Astrocyte (in vitro differentiated cells and primary cell): ENCODE measurements at regions not wholly inside any gene's neighbourhood (a gene's known extent, or its start where the extent isn't known, plus 50 kb on each side); places are given as distances from the start of the nearest gene placed in this dataset.

ENCODE experiments used
- DNase-seq: peaks from one replicate; pipeline ENCODE4 v3.0.0-alpha.2; 2010; ENCODE audit warnings: low read depth
- FAIRE-seq: peaks from 2 replicates; lab custom pipeline; 2011; peaks lifted over from hg19 to GRCh38; lab: Jason Lieb, UNC
- H2AFZ ChIP-seq: 2 replicates; pipeline ENCODE4 v1.6.0; 2012; ENCODE audit warnings: low read depth, low read length, inconsistent platforms
- H3K27ac ChIP-seq: 2 replicates; pipeline ENCODE4 v1.5.1; 2011; ENCODE audit warnings: low read depth, low read length, inconsistent platforms
- H3K27me3 ChIP-seq: 2 replicates; pipeline ENCODE4 v1.6.0; 2011; ENCODE audit warnings: low read length, inconsistent platforms; ENCODE audit not compliant: insufficient read depth
- H3K36me3 ChIP-seq: 2 replicates; pipeline ENCODE4 v1.5.1; 2011; ENCODE audit warnings: low read length, inconsistent platforms; ENCODE audit not compliant: insufficient read depth
- H3K4me1 ChIP-seq: 2 replicates; pipeline ENCODE4 v1.5.1; 2011; ENCODE audit warnings: low read length, inconsistent platforms; ENCODE audit not compliant: insufficient read depth
- H3K4me2 ChIP-seq: 2 replicates; pipeline ENCODE4 v1.6.0; 2012; ENCODE audit warnings: low read length, inconsistent platforms
- H3K4me3 ChIP-seq: 2 replicates; pipeline ENCODE4 v1.5.1; 2011; ENCODE audit warnings: low read depth, mild to moderate bottlenecking, low read length, inconsistent platforms; ENCODE audit not compliant: insufficient read depth
- H3K79me2 ChIP-seq: 2 replicates; pipeline ENCODE4 v1.6.0; 2012; ENCODE audit warnings: mild to moderate bottlenecking, low read length, inconsistent platforms; ENCODE audit not compliant: insufficient read depth
- H3K9ac ChIP-seq: 2 replicates; pipeline ENCODE4 v1.6.0; 2012; ENCODE audit warnings: mild to moderate bottlenecking, low read length, inconsistent platforms
- H3K9me3 ChIP-seq: 2 replicates; pipeline ENCODE4 v1.5.1; 2012; ENCODE audit warnings: low read depth, mild to moderate bottlenecking, low read length, inconsistent platforms; ENCODE audit not compliant: insufficient read depth
- H4K20me1 ChIP-seq: 2 replicates; pipeline ENCODE4 v1.6.0; 2012; ENCODE audit warnings: low read length, inconsistent platforms; ENCODE audit not compliant: insufficient read depth
- H3K27ac Mint-ChIP-seq: one replicate; pipeline ENCODE4 v1.8.0; 2021; ENCODE audit warnings: mild to moderate bottlenecking, mixed read lengths; ENCODE audit not compliant: unreplicated experiment
- H3K27me3 Mint-ChIP-seq: one replicate; pipeline ENCODE4 v1.8.0; 2021; ENCODE audit warnings: low read depth, mixed read lengths; ENCODE audit not compliant: unreplicated experiment
- H3K36me3 Mint-ChIP-seq: one replicate; pipeline ENCODE4 v1.8.0; 2021; ENCODE audit warnings: low read depth, mixed read lengths; ENCODE audit not compliant: unreplicated experiment
- H3K4me1 Mint-ChIP-seq: one replicate; pipeline ENCODE4 v1.8.0; 2021; ENCODE audit warnings: low read depth, mixed read lengths; ENCODE audit not compliant: unreplicated experiment
- H3K4me3 Mint-ChIP-seq: one replicate; pipeline ENCODE4 v1.8.0; 2021; ENCODE audit warnings: mild to moderate bottlenecking, moderate library complexity, mixed read lengths; ENCODE audit not compliant: unreplicated experiment
- H3K9me3 Mint-ChIP-seq: one replicate; pipeline ENCODE4 v1.8.0; 2021; ENCODE audit warnings: mild to moderate bottlenecking, mixed read lengths; ENCODE audit not compliant: unreplicated experiment
- CTCF ChIP-seq: IDR thresholded peaks from 2 replicates; pipeline ENCODE4 v1.5.1; 2011; ENCODE audit warnings: low read depth, mild to moderate bottlenecking, inconsistent platforms, low read length, moderate library complexity; ENCODE audit not compliant: insufficient read depth
- EZH2 ChIP-seq: IDR thresholded peaks from 2 replicates; pipeline ENCODE4 v1.6.1; 2012; ENCODE audit warnings: mild to moderate bottlenecking, low read length, inconsistent platforms; ENCODE audit not compliant: insufficient read depth

DNA sequence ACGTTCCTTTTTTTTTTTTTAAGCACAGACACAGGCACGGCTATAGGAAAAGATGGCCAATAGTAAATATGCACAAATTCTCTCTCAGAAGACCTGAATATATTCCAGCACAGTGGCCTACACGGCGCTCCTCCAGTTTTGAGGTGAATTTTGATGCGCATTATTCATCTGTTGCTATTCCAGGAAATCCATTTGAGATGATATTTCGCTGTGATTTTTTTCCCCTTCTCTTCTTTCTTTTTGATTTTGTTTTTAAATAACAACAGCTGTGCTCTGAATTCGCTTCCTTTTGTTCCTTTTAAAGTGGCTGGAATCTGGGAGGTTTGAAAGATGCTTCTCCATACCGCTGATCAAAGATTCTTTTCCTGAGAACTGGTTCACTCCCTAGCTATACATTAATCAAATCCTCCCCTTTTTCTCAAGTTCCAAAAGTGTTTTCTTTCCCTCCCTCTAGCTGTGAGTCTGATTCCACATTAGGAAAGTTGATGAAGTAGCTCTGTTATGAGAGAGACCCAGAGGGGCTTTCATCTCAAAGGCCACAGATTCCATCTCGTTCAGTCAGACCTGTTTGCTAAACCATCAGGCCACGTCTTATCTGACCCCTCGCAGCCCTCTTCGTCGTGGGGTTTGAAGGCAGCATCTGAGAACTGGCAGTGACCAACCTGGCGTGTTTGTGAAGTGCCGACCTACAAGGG, 602.7 kb upstream of the NRP1 start:
- no peaks in the 10 kb centered on the region for H3K79me2 ChIP-seq
- no peak overlapping the region for H3K9ac ChIP-seq
- H3K4me2 ChIP-seq, result no peak overlapping the region
- H3K27me3 ChIP-seq, result no peaks in the 10 kb centered on the region
- H3K9me3 ChIP-seq, result no peaks in the 10 kb centered on the region
- H3K27me3 Mint-ChIP-seq, result peaks cover 2% of the 10 kb centered on the region
- peak; percentile 5 for FAIRE-seq
- no peak overlapping the region for H2AFZ ChIP-seq
- H4K20me1 ChIP-seq, result no peaks in the 10 kb centered on the region
- H3K4me3 ChIP-seq, result no peak overlapping the region
- no peak overlapping the region for H3K4me3 Mint-ChIP-seq
- no peak for DNase-seq
- H3K9me3 Mint-ChIP-seq, result no peaks in the 10 kb centered on the region
- TF ChIP-seq EZH2, result no peak
- TF ChIP-seq CTCF, result no peak
- H3K36me3 Mint-ChIP-seq, result no peaks in the 10 kb centered on the region
- no peak overlapping the region for H3K27ac Mint-ChIP-seq
- no peaks in the 10 kb centered on the region for H3K4me1 ChIP-seq
- no peaks in the 10 kb centered on the region for H3K4me1 Mint-ChIP-seq
- H3K27ac ChIP-seq, result no peak overlapping the region
- H3K36me3 ChIP-seq, result no peaks in the 10 kb centered on the region

GRCh38 chr10:33935350-33935749, 600.9 kb upstream of the NRP1 start:
- H3K4me2 ChIP-seq, result no peak overlapping the region
- H3K4me3 Mint-ChIP-seq, result no peak overlapping the region
- no peak overlapping the region for H3K4me3 ChIP-seq
- H4K20me1 ChIP-seq, result no peaks in the 10 kb centered on the region
- H3K36me3 ChIP-seq, result no peaks in the 10 kb centered on the region
- H3K4me1 ChIP-seq, result no peaks in the 10 kb centered on the region
- DNase-seq (no peak), FAIRE-seq (no peak)
- no peaks in the 10 kb centered on the region for H3K27me3 ChIP-seq
- no peak overlapping the region for H3K27ac Mint-ChIP-seq
- H3K79me2 ChIP-seq, result no peaks in the 10 kb centered on the region
- H3K4me1 Mint-ChIP-seq, result no peaks in the 10 kb centered on the region
- H3K9me3 ChIP-seq, result no peaks in the 10 kb centered on the region
- no peak overlapping the region for H3K9ac ChIP-seq
- TF ChIP-seq CTCF (no peak), EZH2 (no peak)
- H3K27ac ChIP-seq, result no peak overlapping the region
- H3K27me3 Mint-ChIP-seq, result peaks cover 2% of the 10 kb centered on the region
- no peaks in the 10 kb centered on the region for H3K36me3 Mint-ChIP-seq
- no peak overlapping the region for H2AFZ ChIP-seq
- H3K9me3 Mint-ChIP-seq, result no peaks in the 10 kb centered on the region

DNA sequence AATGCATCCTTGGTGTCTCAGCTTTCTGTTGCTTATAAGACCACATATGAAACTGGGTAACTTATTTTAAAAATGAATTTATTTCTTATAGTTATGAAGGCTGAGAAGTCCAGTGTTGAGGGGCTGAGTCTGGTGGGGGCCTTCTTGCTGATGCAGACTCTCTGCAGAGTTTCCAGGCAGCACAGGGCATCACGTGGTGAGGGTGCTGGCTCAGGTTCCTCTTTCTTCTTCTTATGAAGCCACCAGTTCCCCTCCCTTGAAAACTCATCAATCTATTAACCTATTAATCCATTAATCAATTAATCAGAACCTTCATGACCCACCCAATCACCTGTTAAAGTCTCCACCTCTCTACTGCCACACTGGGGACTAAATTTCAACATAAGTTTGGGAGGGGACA, 595.6 kb upstream of the NRP1 start:
- no peak overlapping the region for H3K27ac Mint-ChIP-seq
- peaks cover 1% of the 10 kb centered on the region for H3K36me3 Mint-ChIP-seq
- Histone ChIP-seq H4K20me1 (no peaks in the 10 kb centered on the region), H3K27me3 (no peaks in the 10 kb centered on the region), H3K4me1 (no peaks in the 10 kb centered on the region), H3K9ac (no peak overlapping the region), H3K27ac (no peak overlapping the region), H3K9me3 (no peaks in the 10 kb centered on the region), H2AFZ (no peak overlapping the region), H3K79me2 (no peaks in the 10 kb centered on the region), H3K4me2 (no peak overlapping the region), H3K4me3 (no peak overlapping the region), H3K36me3 (no peaks in the 10 kb centered on the region)
- DNase-seq (no peak), FAIRE-seq (no peak)
- H3K27me3 Mint-ChIP-seq, result peaks cover 2% of the 10 kb centered on the region
- H3K4me3 Mint-ChIP-seq, result no peak overlapping the region
- H3K9me3 Mint-ChIP-seq, result no peaks in the 10 kb centered on the region
- TF ChIP-seq EZH2 (no peak), CTCF (no peak)
- H3K4me1 Mint-ChIP-seq, result peaks cover 4% of the 10 kb centered on the region
